Liver (tissue), 8 donors: ENCODE measurements at regions not wholly inside any gene's neighbourhood (a gene's known extent, or its start where the extent isn't known, plus 50 kb on each side); places are given as distances from the start of the nearest gene placed in this dataset.

ENCODE experiments used
- DNase-seq: peaks from one replicate; pipeline ENCODE4 v3.0.0-alpha.2; 2017; ENCODE audit warnings: low spot score
- H3K27ac ChIP-seq, 2 donors: one replicate each; pipeline ENCODE4 v1.7.0; 2013; ENCODE audit warnings: inconsistent platforms in 2 of 2, low read length in 2 of 2, control low read depth in 1 of 2, low read depth in 1 of 2, mild to moderate bottlenecking in 1 of 2
- H3K27me3 ChIP-seq, 4 donors: one replicate each; pipeline versions ENCODE4 v1.6.1 to v1.7.0; 2013; ENCODE audit warnings: low read length in 3 of 4, inconsistent platforms in 1 of 4, mild to moderate bottlenecking in 1 of 4, moderate library complexity in 1 of 4; ENCODE audit not compliant: control insufficient read depth in 4 of 4, insufficient read depth in 4 of 4
- H3K36me3 ChIP-seq, 4 donors: one replicate each; pipeline versions ENCODE4 v1.6.1 to v1.7.0; 2013; ENCODE audit warnings: low read length in 3 of 4, mild to moderate bottlenecking in 3 of 4, low read depth in 1 of 4, moderate library complexity in 1 of 4; ENCODE audit not compliant: control insufficient read depth in 4 of 4, insufficient read depth in 3 of 4
- H3K4me1 ChIP-seq, 4 donors: one replicate each; pipeline versions ENCODE4 v1.6.1 to v1.7.0; 2013; ENCODE audit warnings: low read length in 3 of 4, mild to moderate bottlenecking in 3 of 4, moderate library complexity in 1 of 4; ENCODE audit not compliant: control insufficient read depth in 4 of 4, insufficient read depth in 4 of 4
- H3K4me3 ChIP-seq, 3 donors: one replicate each; pipeline versions ENCODE4 v1.6.1 to v1.7.0; 2013; ENCODE audit warnings: low read length in 3 of 3, control low read depth in 1 of 3, low read depth in 1 of 3, mild to moderate bottlenecking in 1 of 3
- H3K9ac ChIP-seq, 2 donors: one replicate each; pipeline ENCODE4 v1.7.0; 2013; ENCODE audit warnings: low read length in 2 of 2, mild to moderate bottlenecking in 2 of 2, moderate library complexity in 2 of 2, control low read depth in 1 of 2, low read depth in 1 of 2
- H3K9me3 ChIP-seq, 4 donors: one replicate each; pipeline versions ENCODE4 v1.6.1 to v1.7.0; 2013; ENCODE audit warnings: low read length in 3 of 4; ENCODE audit not compliant: control insufficient read depth in 4 of 4
- EGR1 ChIP-seq, 2 donors: IDR thresholded peaks; 2 replicates each; pipeline ENCODE4 v1.6.1; 2016 to 2018; ENCODE audit warnings: antibody characterized with exemption in 2 of 2, low read depth in 2 of 2
- FOXA1 ChIP-seq: IDR thresholded peaks from 2 replicates; pipeline ENCODE4 v1.6.1; 2016; ENCODE audit warnings: antibody characterized with exemption
- FOXA2 ChIP-seq: IDR thresholded peaks from 2 replicates; pipeline ENCODE4 v1.6.1; 2016; ENCODE audit warnings: antibody characterized with exemption
- GABPA ChIP-seq, 2 donors: IDR thresholded peaks in 1 of 2; conservative IDR thresholded peaks in 1 of 2; 2 replicates each; pipeline ENCODE4 v1.6.1; 2016; ENCODE audit warnings: antibody characterized with exemption in 2 of 2, mild to moderate bottlenecking in 1 of 2, moderate library complexity in 1 of 2
- HNF4A ChIP-seq, 2 donors: conservative IDR thresholded peaks; 2 replicates each; pipeline ENCODE4 v1.6.1; 2016; ENCODE audit warnings: antibody characterized with exemption in 2 of 2, mild to moderate bottlenecking in 2 of 2
- HNF4G ChIP-seq: IDR thresholded peaks from 2 replicates; pipeline ENCODE4 v1.6.1; 2016; ENCODE audit warnings: antibody characterized with exemption
- JUND ChIP-seq, 2 donors: IDR thresholded peaks; 2 replicates each; pipeline ENCODE4 v1.6.1; 2016; ENCODE audit warnings: antibody characterized with exemption in 2 of 2
- NR2F2 ChIP-seq: IDR thresholded peaks from 2 replicates; pipeline ENCODE4 v1.6.1; 2016; ENCODE audit warnings: antibody characterized with exemption
- RAD21 ChIP-seq, 2 donors: IDR thresholded peaks; 2 replicates each; pipeline ENCODE4 v1.6.1; 2016; ENCODE audit warnings: antibody characterized with exemption in 2 of 2, mild to moderate bottlenecking in 2 of 2
- RXRA ChIP-seq, 2 donors: IDR thresholded peaks; 2 replicates each; pipeline ENCODE4 v1.6.1; 2017 to 2018; ENCODE audit warnings: antibody characterized with exemption in 2 of 2, mild to moderate bottlenecking in 1 of 2
- SP1 ChIP-seq: IDR thresholded peaks from 2 replicates; pipeline ENCODE4 v1.6.1; 2018; ENCODE audit warnings: antibody characterized with exemption, mild to moderate bottlenecking
- TAF1 ChIP-seq: conservative IDR thresholded peaks from 2 replicates; pipeline ENCODE4 v1.6.1; 2016; ENCODE audit warnings: antibody characterized with exemption, mild to moderate bottlenecking
- YY1 ChIP-seq: IDR thresholded peaks from 2 replicates; pipeline ENCODE4 v1.6.1; 2016; ENCODE audit warnings: antibody characterized with exemption, mild to moderate bottlenecking
- WGBS: extraction: QIAGEN DNeasy Blood & Tissue Kit; methylation state at CpG from one replicate; pipeline ENCODE4 v1.1.7; 2013; 5-methylcytosine and 5-hydroxymethylcytosine counted together
- TF ChIP-seq, protein P1 (sequence below): IDR thresholded peaks from 2 replicates; pipeline ENCODE4 v1.6.1; 2016; ENCODE audit warnings: antibody characterized with exemption
- TF ChIP-seq, protein P2 (sequence below): IDR thresholded peaks from 2 replicates; pipeline ENCODE4 v1.6.1; 2016; ENCODE audit warnings: antibody characterized with exemption
- TF ChIP-seq, protein P3 (sequence below): IDR thresholded peaks from 2 replicates; pipeline ENCODE4 v1.6.1; 2016; ENCODE audit warnings: antibody characterized with exemption
- TF ChIP-seq, protein P4 (sequence below): IDR thresholded peaks from 2 replicates; pipeline ENCODE4 v1.6.1; 2016; ENCODE audit warnings: antibody characterized with exemption, mild to moderate bottlenecking
- TF ChIP-seq, protein P5 (sequence below): fragments of 150-350 bp; IDR thresholded peaks from 2 replicates; pipeline ENCODE4 v1.5.1; 2017; ENCODE audit warnings: improper control_type of control experiment, low read depth, low read length; ENCODE audit not compliant: missing input control
- donor health status: healthy.
- donor health status: healthy.
- donor health status: healthy.
- donor health status: healthy.
- donor health status: healthy.

DNA sequence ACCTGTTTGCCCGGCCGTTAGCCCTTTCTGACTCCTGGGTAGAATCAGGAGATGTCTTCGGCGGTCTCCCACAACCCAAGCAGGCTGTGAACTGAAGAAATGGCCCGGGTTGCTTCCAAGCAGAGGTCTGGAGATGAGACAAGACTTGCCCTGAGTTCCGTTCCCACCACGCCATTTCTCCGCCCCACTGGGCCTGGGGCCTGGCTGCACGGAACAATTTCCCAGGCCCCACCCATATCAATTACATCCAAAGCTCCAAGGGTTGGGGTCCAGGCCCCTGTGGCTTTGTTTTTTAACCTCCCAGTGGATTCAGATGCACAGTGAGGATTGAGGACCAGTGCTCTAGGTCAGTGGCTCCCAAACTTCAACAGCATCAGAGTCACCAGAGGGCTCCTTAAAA, 214.5 kb upstream of the ARID1B start:
- WGBS: 96% methylated on average over 9 of the region's 9 CpGs
- H3K9ac ChIP-seq: no peak overlapping the region
- H3K4me3 ChIP-seq: no peak overlapping the region
- no peaks in the 10 kb centered on the region for H3K4me1 ChIP-seq
- no peaks in the 10 kb centered on the region for H3K27me3 ChIP-seq
- H3K27ac ChIP-seq: no peak overlapping the region
- peaks cover 0 to 1% (median 0%) of the 10 kb centered on the region in 4 donors for H3K9me3 ChIP-seq
- no peak for DNase-seq
- TF ChIP-seq JUND (IDR thresholded peaks at IDR 0.05) (no peak), FOXA2 (no peak), NR2F2 (no peak), YY1 (no peak), HNF4A (conservative IDR thresholded peaks at IDR 0.05) (no peak), TAF1 (no peak), FOXA1 (no peak), GABPA (IDR thresholded peaks at IDR 0.05 in 1 of 2, conservative IDR thresholded peaks at IDR 0.05 in 1 of 2) (no peak), RXRA (IDR thresholded peaks at IDR 0.05) (no peak), RAD21 (IDR thresholded peaks at IDR 0.05) (no peak), EGR1 (IDR thresholded peaks at IDR 0.05; ENCODE audit: low read depth in 2 of 2) (no peak), HNF4G (no peak)
- TF ChIP-seq, protein P1, sequence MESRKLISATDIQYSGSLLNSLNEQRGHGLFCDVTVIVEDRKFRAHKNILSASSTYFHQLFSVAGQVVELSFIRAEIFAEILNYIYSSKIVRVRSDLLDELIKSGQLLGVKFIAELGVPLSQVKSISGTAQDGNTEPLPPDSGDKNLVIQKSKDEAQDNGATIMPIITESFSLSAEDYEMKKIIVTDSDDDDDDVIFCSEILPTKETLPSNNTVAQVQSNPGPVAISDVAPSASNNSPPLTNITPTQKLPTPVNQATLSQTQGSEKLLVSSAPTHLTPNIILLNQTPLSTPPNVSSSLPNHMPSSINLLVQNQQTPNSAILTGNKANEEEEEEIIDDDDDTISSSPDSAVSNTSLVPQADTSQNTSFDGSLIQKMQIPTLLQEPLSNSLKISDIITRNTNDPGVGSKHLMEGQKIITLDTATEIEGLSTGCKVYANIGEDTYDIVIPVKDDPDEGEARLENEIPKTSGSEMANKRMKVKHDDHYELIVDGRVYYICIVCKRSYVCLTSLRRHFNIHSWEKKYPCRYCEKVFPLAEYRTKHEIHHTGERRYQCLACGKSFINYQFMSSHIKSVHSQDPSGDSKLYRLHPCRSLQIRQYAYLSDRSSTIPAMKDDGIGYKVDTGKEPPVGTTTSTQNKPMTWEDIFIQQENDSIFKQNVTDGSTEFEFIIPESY: no peak
- TF ChIP-seq, protein P2, sequence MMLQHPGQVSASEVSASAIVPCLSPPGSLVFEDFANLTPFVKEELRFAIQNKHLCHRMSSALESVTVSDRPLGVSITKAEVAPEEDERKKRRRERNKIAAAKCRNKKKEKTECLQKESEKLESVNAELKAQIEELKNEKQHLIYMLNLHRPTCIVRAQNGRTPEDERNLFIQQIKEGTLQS: no peak
- TF ChIP-seq, protein P3, sequence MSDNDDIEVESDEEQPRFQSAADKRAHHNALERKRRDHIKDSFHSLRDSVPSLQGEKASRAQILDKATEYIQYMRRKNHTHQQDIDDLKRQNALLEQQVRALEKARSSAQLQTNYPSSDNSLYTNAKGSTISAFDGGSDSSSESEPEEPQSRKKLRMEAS: no peak
- no peaks in the 10 kb centered on the region for H3K36me3 ChIP-seq

DNA sequence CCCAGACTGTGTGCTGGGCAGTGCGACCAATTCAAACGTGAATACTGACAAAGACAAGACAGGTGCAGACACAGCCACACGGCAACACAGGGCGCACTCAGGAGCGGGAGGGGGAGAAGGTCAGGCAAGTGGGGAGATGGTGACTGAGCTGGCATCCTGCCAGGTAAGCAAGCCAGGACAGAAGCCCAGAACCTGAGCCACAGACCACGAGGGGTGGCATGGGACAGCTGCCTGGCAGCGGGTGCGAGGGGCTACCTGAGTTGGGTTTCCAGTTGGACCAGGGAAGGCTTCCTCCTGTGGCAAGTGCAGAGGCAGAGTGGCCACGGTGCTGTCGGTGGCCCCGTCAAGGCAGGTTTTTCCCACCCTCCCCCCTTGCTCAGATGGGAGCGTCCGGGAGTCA, 215.2 kb upstream of the ARID1B start:
- H3K36me3 ChIP-seq: no peaks in the 10 kb centered on the region
- TF ChIP-seq HNF4A (conservative IDR thresholded peaks at IDR 0.05) (no peak), RAD21 (IDR thresholded peaks at IDR 0.05) (no peak), SP1 (no peak), EGR1 (IDR thresholded peaks at IDR 0.05; ENCODE audit: low read depth in 2 of 2) (no peak), HNF4G (no peak), JUND (IDR thresholded peaks at IDR 0.05) (no peak), FOXA2 (no peak)
- TF ChIP-seq, protein P1: no peak
- TF ChIP-seq, protein P4, sequence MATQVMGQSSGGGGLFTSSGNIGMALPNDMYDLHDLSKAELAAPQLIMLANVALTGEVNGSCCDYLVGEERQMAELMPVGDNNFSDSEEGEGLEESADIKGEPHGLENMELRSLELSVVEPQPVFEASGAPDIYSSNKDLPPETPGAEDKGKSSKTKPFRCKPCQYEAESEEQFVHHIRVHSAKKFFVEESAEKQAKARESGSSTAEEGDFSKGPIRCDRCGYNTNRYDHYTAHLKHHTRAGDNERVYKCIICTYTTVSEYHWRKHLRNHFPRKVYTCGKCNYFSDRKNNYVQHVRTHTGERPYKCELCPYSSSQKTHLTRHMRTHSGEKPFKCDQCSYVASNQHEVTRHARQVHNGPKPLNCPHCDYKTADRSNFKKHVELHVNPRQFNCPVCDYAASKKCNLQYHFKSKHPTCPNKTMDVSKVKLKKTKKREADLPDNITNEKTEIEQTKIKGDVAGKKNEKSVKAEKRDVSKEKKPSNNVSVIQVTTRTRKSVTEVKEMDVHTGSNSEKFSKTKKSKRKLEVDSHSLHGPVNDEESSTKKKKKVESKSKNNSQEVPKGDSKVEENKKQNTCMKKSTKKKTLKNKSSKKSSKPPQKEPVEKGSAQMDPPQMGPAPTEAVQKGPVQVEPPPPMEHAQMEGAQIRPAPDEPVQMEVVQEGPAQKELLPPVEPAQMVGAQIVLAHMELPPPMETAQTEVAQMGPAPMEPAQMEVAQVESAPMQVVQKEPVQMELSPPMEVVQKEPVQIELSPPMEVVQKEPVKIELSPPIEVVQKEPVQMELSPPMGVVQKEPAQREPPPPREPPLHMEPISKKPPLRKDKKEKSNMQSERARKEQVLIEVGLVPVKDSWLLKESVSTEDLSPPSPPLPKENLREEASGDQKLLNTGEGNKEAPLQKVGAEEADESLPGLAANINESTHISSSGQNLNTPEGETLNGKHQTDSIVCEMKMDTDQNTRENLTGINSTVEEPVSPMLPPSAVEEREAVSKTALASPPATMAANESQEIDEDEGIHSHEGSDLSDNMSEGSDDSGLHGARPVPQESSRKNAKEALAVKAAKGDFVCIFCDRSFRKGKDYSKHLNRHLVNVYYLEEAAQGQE: no peak
- TF ChIP-seq, protein P2: no peak
- TF ChIP-seq, protein P5, sequence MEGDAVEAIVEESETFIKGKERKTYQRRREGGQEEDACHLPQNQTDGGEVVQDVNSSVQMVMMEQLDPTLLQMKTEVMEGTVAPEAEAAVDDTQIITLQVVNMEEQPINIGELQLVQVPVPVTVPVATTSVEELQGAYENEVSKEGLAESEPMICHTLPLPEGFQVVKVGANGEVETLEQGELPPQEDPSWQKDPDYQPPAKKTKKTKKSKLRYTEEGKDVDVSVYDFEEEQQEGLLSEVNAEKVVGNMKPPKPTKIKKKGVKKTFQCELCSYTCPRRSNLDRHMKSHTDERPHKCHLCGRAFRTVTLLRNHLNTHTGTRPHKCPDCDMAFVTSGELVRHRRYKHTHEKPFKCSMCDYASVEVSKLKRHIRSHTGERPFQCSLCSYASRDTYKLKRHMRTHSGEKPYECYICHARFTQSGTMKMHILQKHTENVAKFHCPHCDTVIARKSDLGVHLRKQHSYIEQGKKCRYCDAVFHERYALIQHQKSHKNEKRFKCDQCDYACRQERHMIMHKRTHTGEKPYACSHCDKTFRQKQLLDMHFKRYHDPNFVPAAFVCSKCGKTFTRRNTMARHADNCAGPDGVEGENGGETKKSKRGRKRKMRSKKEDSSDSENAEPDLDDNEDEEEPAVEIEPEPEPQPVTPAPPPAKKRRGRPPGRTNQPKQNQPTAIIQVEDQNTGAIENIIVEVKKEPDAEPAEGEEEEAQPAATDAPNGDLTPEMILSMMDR: no peak
- TF ChIP-seq, protein P3: no peak
- WGBS: 90% methylated on average over 13 of the region's 13 CpGs
- H3K27me3 ChIP-seq: no peaks in the 10 kb centered on the region
- H3K4me1 ChIP-seq: no peaks in the 10 kb centered on the region
- peaks cover 0 to 1% (median 0%) of the 10 kb centered on the region in 4 donors for H3K9me3 ChIP-seq
- H3K27ac ChIP-seq: no peak overlapping the region
- no peak overlapping the region for H3K9ac ChIP-seq
- DNase-seq: no peak
- H3K4me3 ChIP-seq: no peak overlapping the region
